Spleen (tissue), 11 donors: ENCODE measurements at regions not wholly inside any gene's neighbourhood (a gene's known extent, or its start where the extent isn't known, plus 50 kb on each side); places are given as distances from the start of the nearest gene placed in this dataset.

Source experiments
- DNase-seq: peaks from one replicate; pipeline ENCODE4 v3.0.0-alpha.2; 2020
- H3K27ac ChIP-seq, 8 donors: fragments of 200-600 bp; sonication (generic) in 7 of 8; 1 replicate in 4 of 8; 2 replicates in 4 of 8; pipeline versions ENCODE4 v1.5.0 to v1.8.0; 2016 to 2021; ENCODE audit warnings: inconsistent platforms in 4 of 8, mild to moderate bottlenecking in 4 of 8, moderate library complexity in 1 of 8
- H3K27me3 ChIP-seq, 7 donors: fragments of 200-600 bp; sonication (generic) in 6 of 7; replicated peaks in 1 of 7; 1 replicate in 4 of 7; 2 replicates in 3 of 7; pipeline versions ENCODE4 v1.5.0 to v1.8.0; 2016 to 2021; ENCODE audit warnings: inconsistent platforms in 3 of 7, mild to moderate bottlenecking in 1 of 7
- H3K36me3 ChIP-seq, 6 donors: fragments of 200-600 bp; sonication (generic) in 5 of 6; 1 replicate in 4 of 6; 2 replicates in 2 of 6; pipeline versions ENCODE4 v1.5.0 to v1.8.0; 2016 to 2021; ENCODE audit warnings: inconsistent platforms in 2 of 6
- H3K4me1 ChIP-seq, 6 donors: fragments of 200-600 bp; sonication (generic) in 5 of 6; 1 replicate in 3 of 6; 2 replicates in 3 of 6; pipeline versions ENCODE4 v1.5.0 to v1.8.0; 2016 to 2021; ENCODE audit warnings: inconsistent platforms in 3 of 6
- H3K4me3 ChIP-seq, 8 donors: fragments of 200-600 bp; sonication (generic) in 7 of 8; 1 replicate in 4 of 8; 2 replicates in 4 of 8; pipeline versions ENCODE4 v1.5.0 to v1.8.0; 2016 to 2021; ENCODE audit warnings: inconsistent platforms in 4 of 8, mild to moderate bottlenecking in 4 of 8, moderate library complexity in 2 of 8
- H3K9me3 ChIP-seq, 8 donors: fragments of 200-600 bp; sonication (generic) in 7 of 8; 1 replicate in 4 of 8; 2 replicates in 4 of 8; pipeline versions ENCODE4 v1.5.0 to v1.8.0; 2016 to 2021; ENCODE audit warnings: inconsistent platforms in 4 of 8
- CTCF ChIP-seq, 11 experiments: fragments of 200-600 bp in 7 of 11; fragments of 450-650 bp in 4 of 11; sonication (generic) in 4 of 11; IDR thresholded peaks in 8 of 11; conservative IDR thresholded peaks in 3 of 11; 1 replicate in 7 of 11; 2 replicates in 4 of 11; pipeline versions ENCODE4 v1.4.0 to v1.8.0; 2016 to 2021; ENCODE audit warnings: antibody characterized with exemption in 11 of 11, inconsistent platforms in 4 of 11, mild to moderate bottlenecking in 1 of 11
- POLR2A ChIP-seq, 3 donors: fragments of 450-650 bp; IDR thresholded peaks; one replicate each; pipeline ENCODE4 v1.5.1; 2017; ENCODE audit warnings: antibody characterized with exemption in 3 of 3, mild to moderate bottlenecking in 1 of 3
- POLR2AphosphoS5 ChIP-seq, 3 donors: sonication (generic); formaldehyde crosslinking; IDR thresholded peaks; one replicate each; pipeline ENCODE4 v1.5.1; 2017; ENCODE audit warnings: antibody characterized with exemption in 3 of 3
- WGBS, 5 donors: extraction: QIAGEN DNeasy Blood & Tissue Kit in 3 of 5; methylation state at CpG; one replicate each; pipeline versions ENCODE4 v1.1.5 to v1.1.7; 2013 to 2018; 5-methylcytosine and 5-hydroxymethylcytosine counted together
- intact Hi-C: fragments of 100-400 bp; cut with DNase I; formaldehyde crosslinking; loops from one replicate; pipeline ENCODE4 v1.15.0; 2023; ENCODE audit warnings: low total_unique reads
- donor health status: healthy with polysubstance abuse.
- donor health status: DM: no; HTN: no; CAD: no; lungs with moderate emphysema.
- donor health status: DM: no; HTN: no; CAD: no.
- donor health status: Bipolar disorder and iron deficiency.
- donor health status: healthy.
- donor health status: DM: no; HTN: no; CAD: no.
- donor health status: DM: yes; HTN: yes; CAD: no.

- Histone ChIP-seq H3K36me3 (no peaks in the 10 kb centered on the region), H3K4me3 (no peak overlapping the region), H3K27me3 (no peaks in the 10 kb centered on the region), H3K27ac (no peak overlapping the region), H3K4me1 (no peaks in the 10 kb centered on the region), H3K9me3 (peaks cover 8 to 21% (median 15%) of the 10 kb centered on the region in 8 donors)
- WGBS, 5 donors, result 79 to 89% (median 83%) methylated on average over 2 of the region's 2 CpGs
- DNase-seq, result no peak
- intact Hi-C loops, result no loop called here
- TF ChIP-seq CTCF (IDR thresholded peaks at IDR 0.05 in 8 of 11, conservative IDR thresholded peaks at IDR 0.05 in 3 of 11) (no peak), POLR2A (IDR thresholded peaks at IDR 0.05) (no peak), POLR2AphosphoS5 (IDR thresholded peaks at IDR 0.05) (no peak)
Observed at GRCh38 chr11:121808096-121808495, 307.9 kb downstream of the BLID start.

GRCh38 chr11:121807051-121807450 is 309.0 kb downstream of the BLID start:
- Histone ChIP-seq H3K27me3 (no peaks in the 10 kb centered on the region), H3K27ac (no peak overlapping the region), H3K9me3 (peaks cover under 1 to 11% (median 4%) of the 10 kb centered on the region in 8 donors), H3K36me3 (no peaks in the 10 kb centered on the region), H3K4me3 (no peak overlapping the region), H3K4me1 (no peaks in the 10 kb centered on the region)
- WGBS, 5 donors, result 92 to 100% (median 96%) methylated on average over 2 of the region's 2 CpGs
- no peak for DNase-seq
- TF ChIP-seq POLR2AphosphoS5 (IDR thresholded peaks at IDR 0.05), result no peak
- no peak for TF ChIP-seq CTCF (IDR thresholded peaks at IDR 0.05 in 8 of 11, conservative IDR thresholded peaks at IDR 0.05 in 3 of 11)
- TF ChIP-seq POLR2A (IDR thresholded peaks at IDR 0.05), result no peak
- intact Hi-C loops, result no loop called here

GRCh38 chr11:121802542-121802941 is 313.5 kb downstream of the BLID start:
- no peak for DNase-seq
- TF ChIP-seq POLR2AphosphoS5 (IDR thresholded peaks at IDR 0.05), result no peak
- TF ChIP-seq CTCF (IDR thresholded peaks at IDR 0.05 in 8 of 11, conservative IDR thresholded peaks at IDR 0.05 in 3 of 11), result no peak
- TF ChIP-seq POLR2A (IDR thresholded peaks at IDR 0.05), result no peak
- peaks cover 0 to 22% (median 14%) of the 10 kb centered on the region in 8 donors for H3K9me3 ChIP-seq
- WGBS, 5 donors, result 79 to 91% (median 84%) methylated on average over 4 of the region's 4 CpGs
- intact Hi-C loops, result no loop called here
- no peaks in the 10 kb centered on the region for H3K4me1 ChIP-seq
- no peaks in the 10 kb centered on the region for H3K36me3 ChIP-seq
- H3K27ac ChIP-seq, result no peak overlapping the region
- no peaks in the 10 kb centered on the region for H3K27me3 ChIP-seq
- no peak overlapping the region for H3K4me3 ChIP-seq

- H3K27me3 ChIP-seq, result no peaks in the 10 kb centered on the region
- intact Hi-C loops, result no loop called here
- TF ChIP-seq CTCF (IDR thresholded peaks at IDR 0.05 in 8 of 11, conservative IDR thresholded peaks at IDR 0.05 in 3 of 11) (no peak), POLR2A (IDR thresholded peaks at IDR 0.05) (no peak), POLR2AphosphoS5 (IDR thresholded peaks at IDR 0.05) (no peak)
- H3K4me1 ChIP-seq, result no peaks in the 10 kb centered on the region
- no peak for DNase-seq
- no peak overlapping the region for H3K4me3 ChIP-seq
- no peak overlapping the region for H3K27ac ChIP-seq
- 78 to 93% (median 87%) methylated on average over 5 of the region's 5 CpGs for WGBS, 5 donors
- no peaks in the 10 kb centered on the region for H3K36me3 ChIP-seq
- H3K9me3 ChIP-seq, result peaks cover 0 to 22% (median 14%) of the 10 kb centered on the region in 8 donors
Observed at GRCh38 chr11:121801781-121802180, 314.2 kb downstream of the BLID start.
